Mesendoderm (in vitro differentiated cells): ENCODE measurements at regions not wholly inside any gene's neighbourhood (a gene's known extent, or its start where the extent isn't known, plus 50 kb on each side); places are given as distances from the start of the nearest gene placed in this dataset.
A peak's percentile ranks its signal among the peaks of the same experiment; 100 is the strongest.

Source experiments
- DNase-seq: peaks from one replicate; pipeline ENCODE4 v3.0.0; 2013
- H2AK5ac ChIP-seq: 2 replicates; pipeline ENCODE4 v1.6.1; 2013; ENCODE audit warnings: low read length, inconsistent platforms
- H2BK120ac ChIP-seq: 2 replicates; pipeline ENCODE4 v1.6.1; 2013; ENCODE audit warnings: low read depth, mild to moderate bottlenecking, low read length, moderate library complexity, mixed read lengths
- H2BK15ac ChIP-seq: replicated peaks from 2 replicates; pipeline ENCODE4 v1.6.1; 2013; ENCODE audit warnings: low read depth, mild to moderate bottlenecking, moderate library complexity
- H2BK5ac ChIP-seq: 2 replicates; pipeline ENCODE4 v1.6.1; 2013; ENCODE audit warnings: low read length, inconsistent platforms
- H3K18ac ChIP-seq: 2 replicates; pipeline ENCODE4 v1.6.1; 2013; ENCODE audit warnings: mild to moderate bottlenecking, low read length, mixed read lengths
- H3K23ac ChIP-seq: one replicate; pipeline ENCODE4 v1.6.1; 2013; ENCODE audit warnings: low read length
- H3K27ac ChIP-seq: 2 replicates; pipeline ENCODE4 v1.5.1; 2013; ENCODE audit warnings: low read depth, mild to moderate bottlenecking, inconsistent platforms, low read length, moderate library complexity
- H3K27me3 ChIP-seq: 2 replicates; pipeline ENCODE4 v1.6.1; 2013; ENCODE audit warnings: low read length, control low read depth, mild to moderate bottlenecking, inconsistent platforms; ENCODE audit not compliant: insufficient read depth, poor library complexity
- H3K36me3 ChIP-seq: 2 replicates; pipeline ENCODE4 v1.6.1; 2013; ENCODE audit warnings: low read length, inconsistent platforms; ENCODE audit not compliant: control insufficient read depth, insufficient read depth
- H3K4ac ChIP-seq: one replicate; pipeline ENCODE4 v1.6.1; 2013; ENCODE audit warnings: low read depth, mild to moderate bottlenecking, low read length, moderate library complexity
- H3K4me1 ChIP-seq: 2 replicates; pipeline ENCODE4 v1.6.1; 2013; ENCODE audit warnings: low read depth, low read length, inconsistent platforms; ENCODE audit not compliant: control insufficient read depth
- H3K4me2 ChIP-seq: 2 replicates; pipeline ENCODE4 v1.6.1; 2013; ENCODE audit warnings: low read length
- H3K4me3 ChIP-seq: 2 replicates; pipeline ENCODE4 v1.5.1; 2013; ENCODE audit warnings: mild to moderate bottlenecking, low read length
- H3K56ac ChIP-seq: one replicate; pipeline ENCODE4 v1.6.1; 2013; ENCODE audit warnings: low read length
- H3K79me1 ChIP-seq: 2 replicates; pipeline ENCODE4 v1.6.1; 2013; ENCODE audit warnings: low read length, inconsistent platforms
- H3K79me2 ChIP-seq: 2 replicates; pipeline ENCODE4 v1.6.1; 2013; ENCODE audit warnings: mild to moderate bottlenecking, low read length; ENCODE audit not compliant: control insufficient read depth, insufficient read depth
- H3K9ac ChIP-seq: 2 replicates; pipeline ENCODE4 v1.6.1; 2013; ENCODE audit warnings: low read length, inconsistent platforms
- H4K5ac ChIP-seq: one replicate; pipeline ENCODE4 v1.6.1; 2013; ENCODE audit warnings: low read length
- H4K8ac ChIP-seq: one replicate; pipeline ENCODE4 v1.6.1; 2013; ENCODE audit warnings: low read depth, mild to moderate bottlenecking, control low read depth, low read length, moderate library complexity
- WGBS: extraction: QIAGEN DNeasy Blood & Tissue Kit; methylation state at CpG from one replicate; pipeline ENCODE4 v1.1.7; 2013; ENCODE audit warnings: low lambda C conversion rate, missing lambda C conversion rate; ENCODE audit not compliant: insufficient coverage; ENCODE audit errors: extremely low coverage; 5-methylcytosine and 5-hydroxymethylcytosine counted together

DNA sequence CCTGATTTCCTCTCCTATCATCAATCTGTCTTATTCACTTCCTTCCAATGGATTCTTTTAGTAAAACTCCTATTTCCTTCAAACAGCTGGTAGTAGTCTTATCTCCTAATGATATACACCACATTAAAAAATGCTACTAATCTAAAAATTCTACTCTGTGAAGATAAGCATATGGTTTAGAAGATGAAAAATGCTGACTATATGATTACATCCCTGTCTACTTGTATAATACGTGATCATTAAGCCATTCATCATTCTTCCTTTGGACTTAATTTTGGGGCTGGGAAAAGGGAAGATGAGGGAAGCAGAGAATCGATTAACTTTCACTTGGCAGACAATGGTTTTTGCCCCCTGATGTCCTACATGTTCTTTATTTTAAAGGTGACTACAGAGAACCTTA, 453.1 kb downstream of the NSUN3 start:
- H3K79me2 ChIP-seq = no peaks in the 10 kb centered on the region
- no peak overlapping the region for H4K8ac ChIP-seq
- no peaks in the 10 kb centered on the region for H3K79me1 ChIP-seq
- no peak overlapping the region for H3K9ac ChIP-seq
- no peak overlapping the region for H3K4me3 ChIP-seq
- no peak overlapping the region for H2BK15ac ChIP-seq
- no peak overlapping the region for H2AK5ac ChIP-seq
- peaks cover 2% of the 10 kb centered on the region for H3K4me1 ChIP-seq
- H3K4ac ChIP-seq = no peak overlapping the region
- no peak overlapping the region for H2BK5ac ChIP-seq
- no peak overlapping the region for H3K23ac ChIP-seq
- H3K4me2 ChIP-seq = no peak overlapping the region
- H3K18ac ChIP-seq = no peak overlapping the region
- no peak overlapping the region for H3K56ac ChIP-seq
- WGBS = no CpG with 5 or more reads among the region's 2 CpGs
- DNase-seq = no peak
- H3K27me3 ChIP-seq = no peaks in the 10 kb centered on the region
- no peaks in the 10 kb centered on the region for H3K36me3 ChIP-seq
- no peak overlapping the region for H3K27ac ChIP-seq
- no peak overlapping the region for H4K5ac ChIP-seq
- no peak overlapping the region for H2BK120ac ChIP-seq

GRCh38 chr3:94520364-94520763, 457.5 kb downstream of the NSUN3 start:
- H4K5ac ChIP-seq = no peak overlapping the region
- H3K4ac ChIP-seq = no peak overlapping the region
- H3K4me3 ChIP-seq = no peak overlapping the region
- no peak overlapping the region for H3K23ac ChIP-seq
- H3K79me1 ChIP-seq = no peaks in the 10 kb centered on the region
- H2BK120ac ChIP-seq = no peak overlapping the region
- H3K9ac ChIP-seq = no peak overlapping the region
- no peak overlapping the region for H3K56ac ChIP-seq
- no peak for DNase-seq
- H3K36me3 ChIP-seq = no peaks in the 10 kb centered on the region
- H3K18ac ChIP-seq = no peak overlapping the region
- no peaks in the 10 kb centered on the region for H3K79me2 ChIP-seq
- WGBS = no CpG with 5 or more reads among the region's 1 CpG
- H3K27me3 ChIP-seq = no peaks in the 10 kb centered on the region
- H2BK15ac ChIP-seq = no peak overlapping the region
- H4K8ac ChIP-seq = no peak overlapping the region
- H3K4me2 ChIP-seq = no peak overlapping the region
- no peak overlapping the region for H2BK5ac ChIP-seq
- H2AK5ac ChIP-seq = no peak overlapping the region
- no peaks in the 10 kb centered on the region for H3K4me1 ChIP-seq
- no peak overlapping the region for H3K27ac ChIP-seq

- Histone ChIP-seq H3K27ac (no peak overlapping the region), H4K5ac (no peak overlapping the region), H3K9ac (no peak overlapping the region), H3K27me3 (no peaks in the 10 kb centered on the region), H2BK5ac (no peak overlapping the region), H3K56ac (no peak overlapping the region), H3K4ac (no peak overlapping the region), H3K4me2 (no peak overlapping the region), H3K23ac (no peak overlapping the region), H3K4me1 (no peaks in the 10 kb centered on the region), H2BK15ac (no peak overlapping the region), H3K79me1 (no peaks in the 10 kb centered on the region), H3K4me3 (no peak overlapping the region), H3K18ac (no peak overlapping the region), H4K8ac (no peak overlapping the region), H2BK120ac (no peak overlapping the region), H3K36me3 (no peaks in the 10 kb centered on the region), H2AK5ac (no peak overlapping the region), H3K79me2 (no peaks in the 10 kb centered on the region)
- DNase-seq = peak; percentile 28
Observed at GRCh38 chr3:94522488-94522887, 459.6 kb downstream of the NSUN3 start.

GRCh38 chr3:94524102-94524919, 461.4 kb downstream of the NSUN3 start:
- no CpG with 5 or more reads among the region's 9 CpGs for WGBS
- Histone ChIP-seq H3K4me3 (no peak overlapping the region), H3K56ac (no peak overlapping the region), H3K27ac (no peak overlapping the region), H3K4me1 (no peaks in the 10 kb centered on the region), H3K36me3 (no peaks in the 10 kb centered on the region), H3K4ac (no peak overlapping the region), H4K8ac (no peak overlapping the region), H2BK120ac (no peak overlapping the region), H3K79me1 (no peaks in the 10 kb centered on the region), H3K23ac (no peak overlapping the region), H3K4me2 (no peak overlapping the region), H2BK5ac (no peak overlapping the region), H2AK5ac (no peak overlapping the region), H2BK15ac (no peak overlapping the region), H3K18ac (no peak overlapping the region), H3K79me2 (no peaks in the 10 kb centered on the region), H3K27me3 (no peaks in the 10 kb centered on the region), H4K5ac (no peak overlapping the region), H3K9ac (no peak overlapping the region)
- peak; percentile 6 for DNase-seq

- Histone ChIP-seq H3K36me3 (no peaks in the 10 kb centered on the region), H3K56ac (no peak overlapping the region), H3K27me3 (no peaks in the 10 kb centered on the region), H3K9ac (no peak overlapping the region), H3K27ac (no peak overlapping the region), H2AK5ac (no peak overlapping the region), H4K8ac (no peak overlapping the region), H3K79me2 (no peaks in the 10 kb centered on the region), H4K5ac (no peak overlapping the region), H3K79me1 (no peaks in the 10 kb centered on the region), H2BK5ac (no peak overlapping the region), H2BK120ac (no peak overlapping the region), H3K4me1 (no peaks in the 10 kb centered on the region), H2BK15ac (no peak overlapping the region), H3K18ac (no peak overlapping the region), H3K4me3 (no peak overlapping the region), H3K4me2 (no peak overlapping the region), H3K4ac (no peak overlapping the region), H3K23ac (no peak overlapping the region)
- no CpG with 5 or more reads among the region's 6 CpGs for WGBS
- DNase-seq = peak; percentile 18
Observed at GRCh38 chr3:94525043-94525442, 462.2 kb downstream of the NSUN3 start.

DNA sequence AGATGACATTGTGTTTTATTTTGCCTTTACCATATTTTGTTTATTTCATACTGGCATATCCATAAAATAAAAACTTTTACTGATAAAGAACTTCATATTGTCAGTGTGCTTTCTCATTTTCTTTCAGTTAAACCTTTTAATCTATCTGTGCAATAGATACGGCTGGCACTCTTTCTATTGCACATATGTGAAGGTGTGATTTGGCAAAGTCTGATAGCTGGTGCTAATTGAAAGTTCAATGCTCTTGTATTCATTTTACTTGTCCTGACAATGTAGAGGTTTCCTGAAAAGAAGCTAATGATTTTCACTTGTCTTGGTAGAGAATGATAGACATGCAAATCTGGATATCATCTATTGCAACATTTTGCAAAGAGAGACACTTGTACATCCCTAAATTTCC, 467.0 kb downstream of the NSUN3 start:
- no peaks in the 10 kb centered on the region for H3K27me3 ChIP-seq
- no peak overlapping the region for H4K5ac ChIP-seq
- no peaks in the 10 kb centered on the region for H3K79me2 ChIP-seq
- no peaks in the 10 kb centered on the region for H3K36me3 ChIP-seq
- H2BK120ac ChIP-seq = no peak overlapping the region
- H3K27ac ChIP-seq = no peak overlapping the region
- H3K9ac ChIP-seq = no peak overlapping the region
- no peak overlapping the region for H3K4ac ChIP-seq
- no peak overlapping the region for H3K4me2 ChIP-seq
- H3K79me1 ChIP-seq = no peaks in the 10 kb centered on the region
- no peak for DNase-seq
- H2AK5ac ChIP-seq = no peak overlapping the region
- H3K18ac ChIP-seq = no peak overlapping the region
- H2BK5ac ChIP-seq = no peak overlapping the region
- no CpG with 5 or more reads among the region's 1 CpG for WGBS
- no peaks in the 10 kb centered on the region for H3K4me1 ChIP-seq
- H2BK15ac ChIP-seq = no peak overlapping the region
- H3K4me3 ChIP-seq = no peak overlapping the region
- H3K56ac ChIP-seq = no peak overlapping the region
- no peak overlapping the region for H4K8ac ChIP-seq
- H3K23ac ChIP-seq = no peak overlapping the region
